ENCODE measurements at regions not wholly inside any gene's neighbourhood (a gene's known extent, or its start where the extent isn't known, plus 50 kb on each side); places are given as distances from the start of the nearest gene placed in this dataset.

DNA sequence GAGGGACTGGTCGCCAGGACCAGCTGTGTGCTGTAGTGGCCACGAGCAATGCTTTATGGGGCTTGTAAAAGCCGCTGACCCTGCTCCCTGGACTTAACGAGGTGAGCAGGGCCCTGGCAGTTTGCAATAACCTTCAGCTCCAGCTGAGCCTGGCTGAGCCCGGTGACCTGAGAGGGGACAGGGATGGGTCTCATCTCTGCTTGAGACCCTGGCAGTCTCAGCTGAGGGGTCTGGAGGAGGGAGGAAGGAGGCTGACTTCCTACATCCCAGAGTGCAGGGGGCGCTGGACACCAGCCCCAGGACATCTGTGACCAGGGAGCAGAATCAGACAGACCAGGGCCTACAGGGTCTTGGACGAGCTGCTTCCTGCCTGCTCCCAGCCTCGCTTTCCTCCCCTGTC is 277.5 kb upstream of the MVB12B start:
- CTCF ChIA-PET, result no interaction called here
- Histone ChIP-seq H3K9me3 (ENCODE audit: control insufficient read depth, insufficient read depth, low read length) (peaks cover 10% of the 10 kb centered on the region; the same call in 1 of the 2 replicates), H3K27me3 (ENCODE audit: control insufficient read depth, insufficient read depth, low read length) (peaks cover 22% of the 10 kb centered on the region), H3K27ac (ENCODE audit: low read depth, low read length) (no peak overlapping the region), H3K4me3 (ENCODE audit: low read depth, low read length) (no peak overlapping the region)
- POLR2A ChIA-PET, result no interaction called here
- no peak for DNase-seq (ENCODE audit: low read depth, low spot score)
- TF ChIP-seq, protein P1, sequence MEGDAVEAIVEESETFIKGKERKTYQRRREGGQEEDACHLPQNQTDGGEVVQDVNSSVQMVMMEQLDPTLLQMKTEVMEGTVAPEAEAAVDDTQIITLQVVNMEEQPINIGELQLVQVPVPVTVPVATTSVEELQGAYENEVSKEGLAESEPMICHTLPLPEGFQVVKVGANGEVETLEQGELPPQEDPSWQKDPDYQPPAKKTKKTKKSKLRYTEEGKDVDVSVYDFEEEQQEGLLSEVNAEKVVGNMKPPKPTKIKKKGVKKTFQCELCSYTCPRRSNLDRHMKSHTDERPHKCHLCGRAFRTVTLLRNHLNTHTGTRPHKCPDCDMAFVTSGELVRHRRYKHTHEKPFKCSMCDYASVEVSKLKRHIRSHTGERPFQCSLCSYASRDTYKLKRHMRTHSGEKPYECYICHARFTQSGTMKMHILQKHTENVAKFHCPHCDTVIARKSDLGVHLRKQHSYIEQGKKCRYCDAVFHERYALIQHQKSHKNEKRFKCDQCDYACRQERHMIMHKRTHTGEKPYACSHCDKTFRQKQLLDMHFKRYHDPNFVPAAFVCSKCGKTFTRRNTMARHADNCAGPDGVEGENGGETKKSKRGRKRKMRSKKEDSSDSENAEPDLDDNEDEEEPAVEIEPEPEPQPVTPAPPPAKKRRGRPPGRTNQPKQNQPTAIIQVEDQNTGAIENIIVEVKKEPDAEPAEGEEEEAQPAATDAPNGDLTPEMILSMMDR (IDR thresholded peaks at IDR 0.05; ENCODE audit: low read depth, low read length), result no peak

DNA sequence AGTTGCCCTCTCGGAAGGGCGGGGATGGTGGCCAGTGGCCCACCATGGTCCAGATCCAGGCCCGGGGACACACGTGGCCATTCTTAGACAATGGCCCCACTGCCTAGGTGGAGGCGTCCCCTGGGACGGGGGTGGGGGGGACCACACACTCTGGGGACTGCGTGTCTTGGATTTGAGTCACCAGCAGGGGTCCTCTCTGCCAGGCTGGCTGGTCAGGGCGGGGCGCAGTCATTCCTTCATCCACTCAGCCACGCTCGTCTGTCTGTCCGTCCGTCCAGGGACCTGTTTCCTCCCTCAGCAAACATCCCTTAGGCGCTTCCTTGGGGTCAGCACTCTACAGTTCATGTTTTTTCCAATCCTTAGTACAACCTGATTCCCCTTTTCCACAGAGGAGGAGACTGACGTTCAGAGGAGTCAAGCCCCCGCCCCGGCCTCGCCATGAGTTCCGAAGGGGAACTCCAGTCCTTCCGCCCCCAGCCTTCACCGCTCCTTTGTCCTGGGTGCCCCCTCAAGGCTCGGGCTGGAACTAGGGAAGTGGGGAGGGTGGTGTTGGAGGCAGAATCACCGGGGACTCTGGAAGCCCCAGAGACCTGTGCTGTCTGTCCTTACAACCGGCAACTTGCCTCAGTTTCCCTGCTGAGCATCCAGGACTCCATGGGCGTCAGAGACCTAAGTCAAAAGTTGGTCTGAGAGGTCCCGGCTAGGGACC is 276.6 kb upstream of the MVB12B start:
- peaks cover 24% of the 10 kb centered on the region for H3K27me3 ChIP-seq (ENCODE audit: control insufficient read depth, insufficient read depth, low read length)
- no peak overlapping the region for H3K4me3 ChIP-seq (ENCODE audit: low read depth, low read length)
- no peak overlapping the region for H3K27ac ChIP-seq (ENCODE audit: low read depth, low read length)
- peaks cover 10% of the 10 kb centered on the region; the same call in 1 of the 2 replicates for H3K9me3 ChIP-seq (ENCODE audit: control insufficient read depth, insufficient read depth, low read length)
- no peak for DNase-seq (ENCODE audit: low read depth, low spot score)
- ChIA-PET CTCF (no interaction called here), POLR2A (no interaction called here)
- TF ChIP-seq, protein P1 (IDR thresholded peaks at IDR 0.05; ENCODE audit: low read depth, low read length), result no peak

DNA sequence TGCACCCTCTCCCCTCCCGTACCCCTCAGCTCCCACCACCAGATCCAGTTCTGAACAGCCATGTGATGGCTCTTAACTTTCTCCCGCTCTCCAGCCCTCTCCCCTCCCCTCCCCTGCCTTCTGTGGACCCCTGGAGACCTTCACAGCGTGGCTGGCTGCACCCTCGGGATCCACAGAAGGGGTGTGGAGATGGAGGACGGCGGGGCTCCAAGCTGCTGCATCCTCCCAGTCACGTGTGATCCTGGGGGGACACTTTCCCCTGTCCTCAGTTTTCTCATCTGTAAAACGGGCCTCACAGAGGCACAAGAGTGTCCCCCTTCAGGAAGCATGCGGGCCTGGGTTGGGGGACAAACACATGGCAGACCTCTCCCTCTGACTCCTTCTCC is 276.0 kb upstream of the MVB12B start:
- Histone ChIP-seq H3K9me3 (ENCODE audit: control insufficient read depth, insufficient read depth, low read length) (peaks cover 10% of the 10 kb centered on the region; the same call in 1 of the 2 replicates), H3K4me3 (ENCODE audit: low read depth, low read length) (no peak overlapping the region), H3K27me3 (ENCODE audit: control insufficient read depth, insufficient read depth, low read length) (peaks cover 24% of the 10 kb centered on the region), H3K27ac (ENCODE audit: low read depth, low read length) (no peak overlapping the region)
- CTCF ChIA-PET, result no interaction called here
- no peak for DNase-seq (ENCODE audit: low read depth, low spot score)
- POLR2A ChIA-PET, result no interaction called here
- TF ChIP-seq, protein P1 (IDR thresholded peaks at IDR 0.05; ENCODE audit: low read depth, low read length), result no peak

DNA sequence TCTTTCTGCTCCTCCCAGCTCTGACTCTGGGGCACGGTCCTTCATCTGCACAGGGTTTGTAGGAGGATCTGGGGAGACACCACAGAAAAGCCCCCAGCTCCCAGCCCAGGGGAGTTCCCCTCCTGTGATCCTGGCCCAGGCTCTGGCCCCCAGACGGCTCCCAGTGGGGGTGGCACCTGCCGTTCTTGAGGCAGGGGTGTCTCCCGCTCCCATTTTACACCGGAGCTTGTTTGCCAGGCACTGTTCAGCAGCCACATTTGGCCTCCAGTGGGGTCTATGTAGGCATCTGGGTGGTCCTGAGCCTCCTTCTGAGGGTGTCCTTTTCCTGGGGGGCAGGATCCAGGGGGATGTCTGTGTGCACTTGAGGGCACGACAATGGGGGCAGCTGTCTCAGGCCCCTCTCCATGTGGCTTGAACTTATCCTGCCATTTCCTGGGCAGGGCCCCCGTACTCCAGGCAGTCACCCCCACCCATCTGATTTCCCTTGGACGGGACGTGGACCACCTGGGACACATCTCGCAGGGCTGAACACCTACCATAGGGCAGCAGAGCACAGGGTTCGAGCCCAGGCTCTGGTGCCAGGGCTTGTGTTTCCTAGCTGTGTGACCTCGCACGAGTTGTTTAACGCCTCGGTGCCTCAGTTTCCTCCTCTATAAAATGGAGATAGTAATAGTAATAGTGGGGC is 275.0 kb upstream of the MVB12B start:
- peaks cover 30% of the 10 kb centered on the region for H3K27me3 ChIP-seq (ENCODE audit: control insufficient read depth, insufficient read depth, low read length)
- TF ChIP-seq, protein P1 (IDR thresholded peaks at IDR 0.05; ENCODE audit: low read depth, low read length), result no peak
- no peak overlapping the region for H3K4me3 ChIP-seq (ENCODE audit: low read depth, low read length)
- POLR2A ChIA-PET, result no interaction called here
- no peak overlapping the region for H3K27ac ChIP-seq (ENCODE audit: low read depth, low read length)
- DNase-seq (ENCODE audit: low read depth, low spot score), result no peak
- CTCF ChIA-PET, result no interaction called here
- H3K9me3 ChIP-seq (ENCODE audit: control insufficient read depth, insufficient read depth, low read length), result 0 out of 2 replicates have a peak, but pooled peaks cover 4% of the 10 kb centered on the region

DNA sequence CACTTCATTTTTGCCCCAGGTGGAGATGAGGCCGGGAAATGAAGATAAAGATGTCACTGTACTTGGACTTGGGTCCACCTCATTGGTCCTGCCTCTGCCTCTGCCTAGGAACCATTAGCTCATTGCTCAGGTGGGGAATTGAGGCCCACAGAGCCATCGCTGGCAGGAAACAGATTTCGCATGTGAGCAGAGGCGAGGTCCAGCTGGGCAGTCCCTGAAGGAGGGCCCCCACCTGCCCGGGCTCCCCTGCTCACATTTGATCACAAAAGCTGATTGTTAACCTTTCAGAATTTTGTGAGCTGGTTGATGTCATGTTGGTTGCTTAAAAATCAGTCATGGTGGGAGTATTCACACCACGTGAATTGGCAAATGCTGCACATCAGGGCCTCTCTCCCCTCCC is 273.8 kb upstream of the MVB12B start:
- H3K9me3 ChIP-seq (ENCODE audit: control insufficient read depth, insufficient read depth, low read length), result no peaks in the 10 kb centered on the region
- no peak for DNase-seq (ENCODE audit: low read depth, low spot score)
- H3K4me3 ChIP-seq (ENCODE audit: low read depth, low read length), result no peak overlapping the region
- ChIA-PET POLR2A (no interaction called here), CTCF (no interaction called here)
- no peak overlapping the region for H3K27ac ChIP-seq (ENCODE audit: low read depth, low read length)
- TF ChIP-seq, protein P1 (IDR thresholded peaks at IDR 0.05; ENCODE audit: low read depth, low read length), result no peak
- H3K27me3 ChIP-seq (ENCODE audit: control insufficient read depth, insufficient read depth, low read length), result peaks cover 38% of the 10 kb centered on the region

Measured in AG04450 (cell line).